ENCODE measurements at regions not wholly inside any gene's neighbourhood (a gene's known extent, or its start where the extent isn't known, plus 50 kb on each side); places are given as distances from the start of the nearest gene placed in this dataset.

DNA sequence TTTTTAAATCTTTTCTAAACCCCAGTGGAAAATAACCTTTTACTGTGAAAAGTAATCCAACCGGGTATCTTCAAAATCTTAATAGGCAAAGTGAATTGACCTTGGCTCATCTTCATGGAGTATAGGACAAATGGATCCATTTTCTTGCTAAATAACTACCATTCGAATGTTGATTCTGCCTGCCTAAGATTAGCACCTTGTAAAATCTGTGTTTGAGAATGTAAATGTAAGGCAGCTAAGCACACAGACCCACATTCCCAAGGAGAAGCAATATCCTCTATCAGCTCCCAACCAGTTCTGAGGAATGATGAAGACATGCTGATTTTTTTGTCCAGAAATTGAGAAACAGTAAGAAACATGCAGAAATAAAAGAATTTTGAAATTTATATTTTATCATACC, 509.8 kb upstream of the SMIM21 start:
- H3K9me3 ChIP-seq: no peaks in the 10 kb centered on the region
- H3K27me3 ChIP-seq: no peaks in the 10 kb centered on the region
- no peak overlapping the region for H3K4me3 ChIP-seq
- DNase-seq: no peak
- no peaks in the 10 kb centered on the region for H3K36me3 ChIP-seq

DNA sequence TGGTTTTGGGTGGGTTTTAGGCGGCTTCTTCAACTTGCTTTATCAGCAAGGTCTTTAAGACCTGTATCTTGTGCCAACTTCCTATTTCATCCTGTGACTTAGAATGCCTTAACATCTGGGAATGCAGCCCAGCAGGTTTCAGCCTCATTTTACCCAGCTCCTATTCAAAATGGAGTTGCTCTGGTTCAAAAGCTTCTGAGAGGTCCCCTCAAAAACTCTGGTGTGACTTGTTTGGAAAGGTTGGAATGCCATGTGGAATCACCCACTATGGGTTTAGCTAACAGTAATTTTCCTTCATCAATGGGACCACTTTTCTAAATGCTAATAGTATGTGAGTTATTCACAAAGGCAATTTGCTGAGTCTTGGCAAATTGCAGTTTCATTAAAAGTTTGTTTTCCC, 509.4 kb upstream of the SMIM21 start:
- no peak for DNase-seq
- Histone ChIP-seq H3K4me3 (no peak overlapping the region), H3K27me3 (no peaks in the 10 kb centered on the region), H3K9me3 (no peaks in the 10 kb centered on the region), H3K36me3 (no peaks in the 10 kb centered on the region)

DNA sequence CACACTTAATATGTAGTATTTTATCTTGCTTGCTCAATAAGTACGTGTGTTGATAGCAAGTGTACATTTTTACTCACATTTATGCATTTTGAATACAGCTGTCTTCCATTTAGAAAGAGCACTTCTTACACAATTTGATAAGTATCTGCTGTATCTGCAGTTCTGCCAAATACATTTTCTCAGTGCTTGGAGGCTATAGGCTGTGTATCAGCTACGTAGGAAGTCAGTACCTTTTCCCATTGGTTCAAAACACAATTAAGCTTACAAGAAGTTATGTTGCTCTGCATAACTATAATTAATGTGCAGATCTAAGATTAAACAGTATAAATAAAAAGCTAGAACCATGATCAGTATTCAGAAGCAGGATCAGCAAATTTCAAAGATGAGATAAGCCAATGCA, 503.6 kb upstream of the SMIM21 start:
- H3K9me3 ChIP-seq: no peaks in the 10 kb centered on the region
- no peak overlapping the region for H3K4me3 ChIP-seq
- no peak for DNase-seq
- H3K36me3 ChIP-seq: no peaks in the 10 kb centered on the region
- H3K27me3 ChIP-seq: no peaks in the 10 kb centered on the region

DNA sequence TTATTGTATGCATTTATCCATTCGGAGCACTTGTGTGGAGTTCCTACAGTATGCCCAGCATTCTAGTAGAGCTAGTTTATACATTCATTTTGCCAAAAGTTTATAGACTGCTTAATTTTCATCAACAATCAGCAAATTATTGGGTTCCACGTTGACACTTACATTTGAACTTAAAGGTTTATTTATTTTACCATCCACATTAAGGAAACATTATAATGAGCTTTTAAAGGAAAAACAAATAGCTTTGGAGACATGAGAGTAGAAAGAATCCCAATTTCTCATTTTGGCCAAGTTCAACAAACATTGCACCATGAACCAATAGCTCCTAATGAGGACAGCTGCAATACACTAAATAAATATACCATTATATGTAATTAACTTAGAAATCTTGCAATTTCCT, 501.2 kb upstream of the SMIM21 start:
- no peaks in the 10 kb centered on the region for H3K36me3 ChIP-seq
- no peaks in the 10 kb centered on the region for H3K9me3 ChIP-seq
- H3K4me3 ChIP-seq: no peak overlapping the region

DNA sequence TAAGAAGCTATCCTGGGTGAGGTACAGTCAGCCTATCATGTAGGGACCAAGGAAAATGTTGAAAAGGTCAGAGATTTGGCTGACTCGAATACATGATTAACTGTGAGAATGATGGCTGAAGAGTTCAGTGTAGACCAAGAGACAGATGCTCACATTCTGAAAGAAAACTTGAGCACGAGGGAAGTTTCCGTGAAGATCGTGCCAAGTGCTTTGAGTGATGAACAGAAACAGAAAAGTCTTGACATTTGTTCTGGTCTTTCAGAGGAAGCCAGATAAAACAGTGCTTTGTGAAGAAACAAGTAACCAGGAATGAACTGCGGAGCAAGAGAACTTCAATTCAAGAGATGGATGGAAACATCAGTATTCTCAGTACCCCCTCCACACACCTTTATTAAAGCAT, 500.3 kb upstream of the SMIM21 start:
- Histone ChIP-seq H3K4me3 (no peak overlapping the region), H3K36me3 (no peaks in the 10 kb centered on the region), H3K9me3 (no peaks in the 10 kb centered on the region), H3K27me3 (no peaks in the 10 kb centered on the region)
- no peak for DNase-seq

More for the DNA sequence above, 501.2 kb upstream of the SMIM21 start:
- no peak for DNase-seq
- no peaks in the 10 kb centered on the region for H3K27me3 ChIP-seq

DNA sequence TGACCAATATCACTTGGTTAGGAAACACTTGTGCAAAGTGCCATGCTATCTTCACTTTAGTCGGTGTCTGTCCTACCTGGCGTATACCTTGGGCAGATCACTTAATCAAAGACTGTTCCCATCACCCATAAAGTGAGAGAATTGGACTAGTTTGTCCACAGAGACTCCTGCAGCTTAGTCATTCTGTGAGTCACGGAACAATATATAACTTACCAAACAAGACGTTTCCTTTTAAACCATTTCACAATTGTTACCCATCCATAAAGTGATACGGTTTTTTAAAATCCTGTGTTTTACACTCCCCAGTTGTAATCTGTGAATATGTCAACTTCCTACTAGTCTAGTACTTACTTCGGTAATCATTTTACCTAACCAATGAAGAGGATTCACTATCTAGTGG, 499.3 kb upstream of the SMIM21 start:
- Histone ChIP-seq H3K4me3 (no peak overlapping the region), H3K9me3 (no peaks in the 10 kb centered on the region), H3K36me3 (no peaks in the 10 kb centered on the region), H3K27me3 (no peaks in the 10 kb centered on the region)
- DNase-seq: no peak

DNA sequence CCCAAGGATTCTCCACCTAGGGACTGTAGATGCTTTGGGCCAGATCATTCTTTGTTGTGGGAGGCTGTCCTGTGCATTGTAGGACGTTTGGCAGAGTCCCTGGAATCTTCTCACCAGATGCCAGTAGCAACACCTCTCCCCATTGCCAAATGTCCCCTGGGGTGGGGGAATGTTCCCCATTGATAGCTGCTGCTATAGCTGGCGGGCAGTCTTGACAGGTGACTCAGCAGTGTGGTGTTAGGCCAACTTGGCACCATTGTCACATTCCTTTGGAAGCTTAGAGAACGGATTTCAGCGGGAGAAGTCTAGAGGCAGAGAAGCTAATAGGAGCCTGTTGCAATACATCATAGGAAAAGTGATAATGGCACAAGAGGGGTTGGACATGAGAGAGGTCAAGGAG, 495.7 kb upstream of the SMIM21 start:
- Histone ChIP-seq H3K36me3 (no peaks in the 10 kb centered on the region), H3K27me3 (no peaks in the 10 kb centered on the region), H3K4me3 (no peak overlapping the region), H3K9me3 (no peaks in the 10 kb centered on the region)
- peak; percentile 96 for DNase-seq

DNA sequence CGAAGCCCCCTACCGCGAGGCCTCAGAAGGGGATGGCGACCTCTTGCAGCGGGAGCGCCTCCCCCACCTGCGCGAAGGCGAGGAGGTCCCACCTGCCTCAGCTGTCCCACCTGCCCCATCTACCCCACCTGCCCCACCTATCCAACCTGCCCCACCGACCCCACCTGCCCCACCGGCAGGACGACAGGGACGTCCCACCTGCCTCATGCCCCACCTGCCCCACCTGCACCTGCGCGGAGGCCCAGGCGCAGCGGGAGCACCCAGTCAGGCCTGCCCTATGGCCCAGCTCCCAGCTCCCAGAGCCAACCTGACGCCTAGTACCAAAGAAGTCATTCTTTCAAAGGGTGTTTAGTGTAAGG, 489.1 kb upstream of the SMIM21 start:
- DNase-seq: no peak
- Histone ChIP-seq H3K4me3 (no peak overlapping the region), H3K27me3 (no peaks in the 10 kb centered on the region), H3K9me3 (no peaks in the 10 kb centered on the region), H3K36me3 (no peaks in the 10 kb centered on the region)

DNA sequence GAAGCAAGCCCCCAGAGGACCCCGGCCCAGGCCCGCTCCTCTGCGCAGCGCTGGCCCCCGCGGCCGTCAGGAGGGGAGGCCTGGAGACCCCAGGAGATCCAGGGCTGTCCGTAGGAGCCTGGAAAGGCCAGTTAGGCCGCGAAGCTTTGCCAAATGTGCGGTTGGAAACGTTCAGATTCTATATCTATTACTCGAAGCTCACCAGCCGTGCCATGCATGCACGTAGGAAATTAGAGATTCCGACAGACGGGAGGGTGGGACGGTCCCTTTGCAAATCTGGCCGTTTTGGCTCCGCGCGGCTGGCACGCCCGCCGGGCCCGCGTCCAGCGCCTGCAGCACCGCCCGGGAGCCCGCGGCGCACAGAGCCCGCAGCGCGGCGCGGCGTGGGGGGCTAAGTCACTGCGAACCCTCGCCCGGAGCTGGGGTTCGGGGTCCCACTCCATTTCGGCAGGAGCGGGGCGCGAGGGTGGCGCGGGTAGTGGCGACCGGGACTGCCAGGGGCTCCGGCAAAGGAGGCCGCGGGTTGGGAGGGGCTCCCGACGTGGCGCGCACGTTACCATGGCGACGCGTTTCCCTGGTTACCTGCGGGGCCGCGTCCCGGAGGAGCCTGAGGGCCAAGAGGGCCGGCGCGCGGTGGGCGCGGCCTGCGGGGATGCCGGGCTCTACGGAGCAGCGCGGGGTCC, 488.6 kb upstream of the SMIM21 start:
- H3K4me3 ChIP-seq: peak overlapping the region; percentile 26; the same call in 1 of the 2 replicates
- DNase-seq: peak; percentile 42
- H3K36me3 ChIP-seq: no peaks in the 10 kb centered on the region
- H3K27me3 ChIP-seq: no peaks in the 10 kb centered on the region
- no peaks in the 10 kb centered on the region for H3K9me3 ChIP-seq

DNA sequence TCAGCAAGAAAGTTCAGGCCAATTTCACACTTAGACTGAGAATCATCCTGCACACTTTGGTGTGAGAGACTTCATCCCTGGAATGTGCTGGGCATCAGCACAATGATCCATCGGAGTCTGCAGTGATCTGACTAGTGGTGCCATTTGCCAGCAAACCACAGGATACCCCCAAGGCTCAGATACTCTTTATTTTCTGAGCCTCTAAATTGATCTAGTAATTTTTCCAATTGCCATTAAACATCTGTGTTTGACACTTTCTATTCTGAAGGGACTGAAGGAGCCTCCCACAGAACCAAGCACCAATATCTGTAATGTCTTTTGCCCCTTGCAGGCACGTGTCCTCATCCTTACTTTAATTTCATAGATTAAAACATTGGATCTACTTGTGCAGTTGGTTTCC, 485.3 kb upstream of the SMIM21 start:
- Histone ChIP-seq H3K27me3 (no peaks in the 10 kb centered on the region), H3K4me3 (no peak overlapping the region), H3K36me3 (no peaks in the 10 kb centered on the region), H3K9me3 (no peaks in the 10 kb centered on the region)
- no peak for DNase-seq

DNA sequence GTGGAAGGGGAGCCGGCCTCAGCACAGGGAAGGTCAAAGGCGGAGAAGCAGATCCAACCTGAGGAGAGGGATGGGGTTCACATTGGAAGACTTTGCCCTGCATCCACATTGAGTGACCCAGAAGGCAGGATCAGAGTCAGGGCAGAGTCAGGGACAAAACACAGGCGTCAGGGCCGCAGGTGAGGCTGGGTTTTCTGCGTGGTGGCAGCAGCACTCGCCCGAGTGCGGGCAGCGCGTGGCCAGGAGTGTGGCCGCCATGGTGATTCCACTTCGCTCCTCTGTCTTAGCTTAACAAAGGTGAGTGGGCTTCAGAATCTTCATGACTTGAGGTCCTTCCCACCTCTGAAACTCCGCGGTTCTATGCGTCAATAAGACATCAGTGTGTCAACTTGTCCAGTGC, 476.9 kb upstream of the SMIM21 start:
- no peaks in the 10 kb centered on the region for H3K9me3 ChIP-seq
- no peak for DNase-seq
- H3K4me3 ChIP-seq: no peak overlapping the region
- no peaks in the 10 kb centered on the region for H3K27me3 ChIP-seq
- H3K36me3 ChIP-seq: no peaks in the 10 kb centered on the region

DNA sequence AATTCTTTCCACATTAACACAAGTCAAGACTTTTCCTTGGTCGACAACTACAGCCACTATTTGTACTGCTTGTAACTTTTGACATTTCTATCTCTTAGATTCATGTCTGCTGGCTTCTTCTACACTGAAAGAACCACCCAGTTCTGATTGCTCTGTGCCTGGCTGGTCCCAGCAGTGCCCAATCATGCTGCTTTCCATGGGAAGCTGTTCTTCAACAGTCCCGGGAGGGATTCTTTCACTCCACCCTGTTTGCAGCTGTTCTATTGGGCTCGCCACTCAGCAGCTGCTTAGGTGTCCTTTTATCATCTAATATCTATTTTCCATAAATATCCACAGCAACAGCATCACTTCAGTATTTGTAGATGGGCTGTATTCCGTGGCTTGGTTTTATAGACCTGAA, 471.1 kb upstream of the SMIM21 start:
- DNase-seq: no peak
- Histone ChIP-seq H3K9me3 (no peaks in the 10 kb centered on the region), H3K27me3 (no peaks in the 10 kb centered on the region), H3K4me3 (no peak overlapping the region), H3K36me3 (no peaks in the 10 kb centered on the region)

DNA sequence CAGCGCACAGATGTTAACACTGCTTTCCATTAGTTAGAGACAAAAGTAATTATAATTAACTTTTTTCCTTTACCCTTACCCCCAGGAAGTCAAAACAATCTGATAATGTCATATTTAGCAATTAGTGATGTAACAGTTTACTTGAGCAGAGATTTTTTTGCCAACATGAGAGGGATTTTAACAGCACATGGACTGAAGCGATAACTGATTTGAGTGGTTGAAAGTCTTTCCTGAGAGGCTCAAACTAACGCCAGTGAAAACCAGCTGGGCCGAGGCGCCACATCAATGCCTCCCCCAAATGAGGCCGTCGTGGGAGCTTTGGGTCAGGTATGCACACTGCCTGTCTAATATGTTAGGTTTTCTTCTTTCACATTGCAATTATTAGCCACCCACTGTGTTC, 469.9 kb upstream of the SMIM21 start:
- H3K27me3 ChIP-seq: no peaks in the 10 kb centered on the region
- DNase-seq: no peak
- no peaks in the 10 kb centered on the region for H3K9me3 ChIP-seq
- no peaks in the 10 kb centered on the region for H3K36me3 ChIP-seq
- no peak overlapping the region for H3K4me3 ChIP-seq

DNA sequence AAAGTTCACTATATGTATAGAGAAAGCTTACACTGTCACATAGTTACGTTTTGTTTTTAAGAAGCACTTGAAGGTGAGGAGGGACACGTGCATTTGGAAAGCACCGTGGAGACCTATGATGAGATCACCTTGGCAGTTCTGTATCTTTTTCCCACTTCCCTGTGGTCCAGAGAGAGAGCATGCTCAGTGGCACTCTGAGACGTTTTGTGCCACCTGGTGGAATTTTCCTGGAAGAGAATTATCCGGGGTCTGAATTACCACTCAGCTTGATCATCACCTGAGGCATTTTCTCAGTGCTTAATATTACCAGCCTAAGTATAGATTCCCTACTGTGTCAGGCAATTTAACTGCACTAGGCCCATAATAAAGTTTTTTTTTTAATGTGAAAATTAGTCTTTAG, 469.4 kb upstream of the SMIM21 start:
- Histone ChIP-seq H3K36me3 (no peaks in the 10 kb centered on the region), H3K4me3 (no peak overlapping the region), H3K9me3 (no peaks in the 10 kb centered on the region), H3K27me3 (no peaks in the 10 kb centered on the region)
- DNase-seq: no peak

DNA sequence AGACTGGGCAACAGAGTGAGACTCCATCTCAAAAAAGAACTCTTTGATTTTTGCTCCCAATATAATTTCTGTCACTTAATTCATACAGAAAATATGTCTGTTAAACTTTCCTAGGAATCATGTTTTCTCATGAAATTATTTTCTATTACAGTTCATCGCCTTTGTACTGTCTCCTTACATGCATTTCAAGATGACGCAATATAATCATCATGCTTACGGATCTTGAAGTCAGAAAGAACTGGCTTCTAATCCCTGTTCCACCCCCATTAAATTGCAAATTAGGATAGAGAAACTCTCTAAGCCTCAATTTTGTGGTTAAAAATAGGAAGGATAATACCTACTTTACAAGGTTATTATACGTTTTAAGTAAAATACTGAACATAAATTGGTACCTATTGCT, 467.6 kb upstream of the SMIM21 start:
- H3K4me3 ChIP-seq: no peak overlapping the region
- no peaks in the 10 kb centered on the region for H3K27me3 ChIP-seq

DNA sequence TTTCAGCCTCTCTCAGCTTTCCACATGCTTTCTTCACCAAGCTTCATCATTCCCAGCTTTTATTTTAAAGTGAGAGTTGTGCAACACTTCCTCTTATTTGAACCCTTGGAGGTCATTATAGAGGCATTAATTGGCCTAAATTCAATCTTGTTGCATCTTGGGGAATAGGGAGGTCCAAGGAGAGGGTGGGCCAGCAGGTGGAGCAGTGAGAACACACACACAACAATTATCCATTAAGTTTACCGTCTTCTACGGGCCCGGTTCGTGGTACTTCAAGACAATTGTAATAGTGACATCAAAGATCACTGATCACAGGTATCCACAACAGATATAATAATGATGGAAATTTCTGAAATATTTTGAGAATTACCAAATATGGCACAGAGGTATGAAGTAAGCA, 457.2 kb upstream of the SMIM21 start:
- Histone ChIP-seq H3K4me3 (no peak overlapping the region), H3K36me3 (no peaks in the 10 kb centered on the region), H3K9me3 (no peaks in the 10 kb centered on the region), H3K27me3 (no peaks in the 10 kb centered on the region)
- DNase-seq: no peak

More for the DNA sequence above, 467.6 kb upstream of the SMIM21 start:
- no peaks in the 10 kb centered on the region for H3K36me3 ChIP-seq
- no peak for DNase-seq
- H3K9me3 ChIP-seq: no peaks in the 10 kb centered on the region

DNA sequence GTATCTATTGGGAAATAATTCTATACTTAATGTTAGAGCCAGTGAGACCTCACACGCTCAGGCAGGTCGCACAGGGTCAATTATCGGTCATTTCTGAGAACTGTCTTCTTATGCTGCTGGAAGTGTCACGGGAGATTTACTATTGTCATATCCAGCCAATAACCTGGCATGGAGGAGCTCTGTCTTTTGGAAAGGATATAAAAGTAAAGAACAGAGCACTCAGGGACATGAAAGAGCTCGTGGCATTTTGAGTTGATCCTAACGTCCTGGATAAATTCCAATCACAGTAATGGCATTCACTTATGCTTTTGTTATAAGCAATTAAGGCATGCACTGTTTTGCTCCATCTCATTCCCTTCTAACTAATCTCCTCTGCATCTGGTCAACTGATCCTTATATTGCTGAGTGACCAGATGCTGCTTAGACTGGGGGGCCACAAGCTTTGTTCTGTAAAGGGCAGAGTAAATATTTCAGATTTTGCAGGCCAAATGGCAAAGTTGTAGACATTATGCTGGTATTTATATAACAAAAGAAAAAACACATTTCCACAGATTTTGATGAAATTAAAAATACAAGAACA, 453.5 kb upstream of the SMIM21 start:
- DNase-seq: no peak
- Histone ChIP-seq H3K4me3 (no peak overlapping the region), H3K36me3 (no peaks in the 10 kb centered on the region), H3K27me3 (no peaks in the 10 kb centered on the region), H3K9me3 (no peaks in the 10 kb centered on the region)

DNA sequence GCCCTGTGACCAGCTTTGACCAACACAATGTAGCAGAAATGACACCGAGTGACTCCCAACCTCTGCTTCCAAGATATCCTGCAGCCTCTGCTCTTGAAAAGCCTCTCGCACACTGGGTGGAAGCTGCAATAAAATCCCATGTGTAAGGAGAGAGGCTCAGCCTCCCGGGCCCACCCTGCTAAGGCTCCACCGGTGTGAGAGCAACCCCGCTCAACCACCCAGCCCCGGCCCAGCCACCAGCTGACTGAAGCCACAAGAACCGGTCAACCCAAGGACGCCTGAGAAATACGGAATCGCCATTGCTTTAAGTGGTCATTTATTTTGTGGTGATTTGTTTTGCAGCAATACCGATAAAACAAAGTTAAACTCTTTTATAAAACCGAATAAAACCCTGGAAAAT, 452.8 kb upstream of the SMIM21 start:
- H3K27me3 ChIP-seq: no peaks in the 10 kb centered on the region
- H3K9me3 ChIP-seq: no peaks in the 10 kb centered on the region
- no peak for DNase-seq
- H3K36me3 ChIP-seq: no peaks in the 10 kb centered on the region
- H3K4me3 ChIP-seq: no peak overlapping the region

DNA sequence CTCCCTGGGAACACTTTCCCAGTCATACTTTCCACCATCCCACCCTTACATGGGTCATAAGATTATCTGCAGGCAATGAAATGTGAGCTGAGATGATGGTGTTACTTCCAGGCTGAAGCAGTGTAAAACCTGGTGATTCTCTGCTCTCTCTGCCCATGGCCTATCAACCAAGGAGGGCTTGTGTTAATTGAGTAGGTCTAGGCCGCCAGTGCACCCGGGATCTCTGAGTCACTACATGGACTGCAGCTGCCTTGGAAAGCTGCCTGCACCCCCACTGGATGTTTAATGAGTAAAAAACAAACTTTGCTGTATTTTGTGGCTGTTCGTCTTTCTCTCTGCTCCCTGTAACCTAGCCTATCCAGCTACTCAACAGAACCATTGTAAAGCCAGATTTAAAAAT, 451.7 kb upstream of the SMIM21 start:
- Histone ChIP-seq H3K27me3 (no peaks in the 10 kb centered on the region), H3K4me3 (no peak overlapping the region), H3K36me3 (no peaks in the 10 kb centered on the region), H3K9me3 (no peaks in the 10 kb centered on the region)
- peak; percentile 28 for DNase-seq
